Effector memory CD8-positive, alpha-beta T cell (primary cell): ENCODE measurements at regions not wholly inside any gene's neighbourhood (a gene's known extent, or its start where the extent isn't known, plus 50 kb on each side); places are given as distances from the start of the nearest gene placed in this dataset.

Experiments
- ATAC-seq: fragments of 150-1000 bp; cut with Tn5 transposase; replicated peaks from 2 replicates; pipeline ENCODE4 v1.10.0; 2021; ENCODE audit warnings: mild to moderate bottlenecking, moderate library complexity
- DNase-seq, 3 experiments: peaks; one replicate each; pipeline ENCODE4 v3.0.0; 2021
- H3K27ac Mint-ChIP-seq, 2 donors: one replicate each; pipeline ENCODE4 v1.8.0; 2022; ENCODE audit warnings: mild to moderate bottlenecking in 2 of 2, mixed read lengths in 2 of 2, moderate library complexity in 2 of 2
- H3K27me3 Mint-ChIP-seq, 2 donors: one replicate each; pipeline ENCODE4 v1.8.0; 2022; ENCODE audit warnings: mixed read lengths in 2 of 2
- H3K36me3 Mint-ChIP-seq: one replicate; pipeline ENCODE4 v1.8.0; 2022; ENCODE audit warnings: mild to moderate bottlenecking, moderate library complexity, mixed read lengths; ENCODE audit not compliant: insufficient read depth
- H3K4me1 Mint-ChIP-seq, 2 donors: one replicate each; pipeline ENCODE4 v1.8.0; 2022; ENCODE audit warnings: low read depth in 2 of 2, mixed read lengths in 2 of 2
- H3K4me3 Mint-ChIP-seq, 2 donors: one replicate each; pipeline ENCODE4 v1.8.0; 2022; ENCODE audit warnings: mild to moderate bottlenecking in 2 of 2, mixed read lengths in 2 of 2, moderate library complexity in 2 of 2
- H3K9me3 Mint-ChIP-seq, 2 donors: one replicate each; pipeline ENCODE4 v1.8.0; 2022; ENCODE audit warnings: mixed read lengths in 2 of 2

- DNase-seq (no peak), ATAC-seq (no peak)
- Mint-ChIP-seq H3K4me1 (no peaks in the 10 kb centered on the region), H3K4me3 (no peak overlapping the region), H3K27me3 (no peaks in the 10 kb centered on the region), H3K36me3 (no peaks in the 10 kb centered on the region), H3K27ac (no peak overlapping the region), H3K9me3 (peaks cover 11 to 40% of the 10 kb centered on the region in 2 donors)
Measured at GRCh38 chr2:5937851-5938565, 245.8 kb downstream of the SOX11 start.

- Mint-ChIP-seq H3K4me1 (no peaks in the 10 kb centered on the region), H3K9me3 (peaks cover 13 to 40% of the 10 kb centered on the region in 2 donors), H3K27ac (no peak overlapping the region), H3K36me3 (no peaks in the 10 kb centered on the region), H3K4me3 (no peak overlapping the region), H3K27me3 (no peaks in the 10 kb centered on the region)
- ATAC-seq, result no peak
- DNase-seq, result no peak
Measured at GRCh38 chr2:5938566-5938896, 246.3 kb downstream of the SOX11 start.

- Mint-ChIP-seq H3K4me3 (no peak overlapping the region), H3K9me3 (peaks cover 10 to 30% of the 10 kb centered on the region in 2 donors), H3K27me3 (no peaks in the 10 kb centered on the region), H3K36me3 (no peaks in the 10 kb centered on the region), H3K4me1 (no peaks in the 10 kb centered on the region), H3K27ac (no peak overlapping the region)
- DNase-seq, result no peak
- ATAC-seq, result no peak
Measured at GRCh38 chr2:5939553-5939952, 247.4 kb downstream of the SOX11 start.

GRCh38 chr2:5940596-5941535, 248.7 kb downstream of the SOX11 start:
- DNase-seq (no peak), ATAC-seq (no peak)
- H3K4me1 Mint-ChIP-seq, result no peaks in the 10 kb centered on the region
- H3K36me3 Mint-ChIP-seq, result no peaks in the 10 kb centered on the region
- no peak overlapping the region for H3K4me3 Mint-ChIP-seq
- no peaks in the 10 kb centered on the region for H3K27me3 Mint-ChIP-seq
- no peak overlapping the region for H3K27ac Mint-ChIP-seq
- H3K9me3 Mint-ChIP-seq, result peaks cover 10 to 23% of the 10 kb centered on the region in 2 donors

- Mint-ChIP-seq H3K4me3 (no peak overlapping the region), H3K4me1 (no peaks in the 10 kb centered on the region)
- ATAC-seq, result no peak
Measured at GRCh38 chr2:5942204-5942603, 250.0 kb downstream of the SOX11 start.

DNA sequence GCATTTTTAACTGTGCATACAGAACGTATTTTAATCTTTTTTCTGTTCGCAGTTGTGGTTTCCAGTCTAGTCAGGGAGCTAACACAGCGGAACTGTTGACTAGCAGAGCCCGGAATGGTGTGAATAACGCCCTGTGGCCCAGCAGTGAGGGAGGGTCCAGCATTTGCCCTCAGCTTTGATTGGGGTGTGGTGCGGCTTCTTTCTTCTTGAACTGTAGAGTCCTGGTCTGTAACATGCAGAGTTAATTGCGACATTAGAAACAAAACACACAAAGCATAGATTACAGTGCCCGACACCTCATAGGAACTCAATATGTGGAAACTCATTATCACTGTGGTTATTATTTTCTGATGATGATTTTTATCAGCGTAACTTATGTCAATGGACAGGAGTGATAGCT, 253.6 kb downstream of the SOX11 start:
- no peak overlapping the region for H3K27ac Mint-ChIP-seq
- no peaks in the 10 kb centered on the region for H3K36me3 Mint-ChIP-seq
- H3K4me1 Mint-ChIP-seq, result no peaks in the 10 kb centered on the region
- no peak for ATAC-seq
- H3K27me3 Mint-ChIP-seq, result no peaks in the 10 kb centered on the region
- no peak overlapping the region for H3K4me3 Mint-ChIP-seq
- DNase-seq, result no peak
- peaks cover 16 to 20% of the 10 kb centered on the region in 2 donors for H3K9me3 Mint-ChIP-seq

More at GRCh38 chr2:5942204-5942603, 250.0 kb downstream of the SOX11 start:
- Mint-ChIP-seq H3K9me3 (peaks cover 7 to 16% of the 10 kb centered on the region in 2 donors), H3K27me3 (no peaks in the 10 kb centered on the region), H3K27ac (no peak overlapping the region), H3K36me3 (no peaks in the 10 kb centered on the region)
- no peak for DNase-seq

DNA sequence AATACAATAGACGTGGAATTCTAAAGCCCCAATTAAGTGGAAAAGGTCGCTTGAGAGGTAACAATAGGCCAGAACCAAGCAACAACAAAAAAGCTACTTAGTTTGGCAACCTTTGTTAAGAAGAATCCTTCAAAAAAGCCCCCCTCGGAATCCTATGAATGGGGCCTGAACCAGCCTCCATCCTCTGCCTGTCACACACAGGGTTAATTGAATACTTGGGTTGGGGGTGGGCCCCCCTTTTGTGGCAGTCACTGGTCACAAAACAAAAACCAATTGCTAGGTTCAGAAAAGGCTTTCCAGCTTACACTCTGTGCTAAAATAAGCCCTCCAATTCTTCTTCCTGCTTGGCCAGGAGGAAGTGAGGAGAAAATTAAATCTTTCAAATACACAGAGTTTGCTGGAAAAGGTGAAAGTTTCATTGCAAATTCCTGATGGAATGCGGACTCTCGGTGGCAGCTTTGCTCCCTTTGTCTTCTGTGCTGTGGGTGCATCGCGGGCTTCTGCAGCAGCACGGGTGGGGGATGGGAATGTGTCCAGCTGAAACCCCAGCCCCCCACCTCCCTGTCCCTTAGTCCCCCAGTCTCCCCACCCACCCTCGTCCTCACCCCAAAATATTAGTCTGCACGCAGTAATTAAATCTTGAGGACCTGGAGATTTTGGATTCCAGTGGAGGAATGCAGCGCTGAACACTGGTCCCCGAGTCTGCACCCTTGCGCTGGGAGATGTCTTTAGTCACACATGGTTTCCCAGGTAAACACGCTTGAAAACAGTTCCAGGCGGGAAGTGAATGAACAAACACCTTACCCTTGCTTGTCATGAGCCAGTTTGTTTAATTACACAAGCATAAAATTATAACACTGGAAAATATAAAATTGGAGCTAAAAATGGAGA, 254.3 kb downstream of the SOX11 start:
- H3K4me1 Mint-ChIP-seq, result no peaks in the 10 kb centered on the region
- ATAC-seq, result no peak
- H3K27ac Mint-ChIP-seq, result no peak overlapping the region
- no peaks in the 10 kb centered on the region for H3K36me3 Mint-ChIP-seq
- no peak for DNase-seq
- peaks cover 16 to 20% of the 10 kb centered on the region in 2 donors for H3K9me3 Mint-ChIP-seq
- H3K27me3 Mint-ChIP-seq, result no peaks in the 10 kb centered on the region
- H3K4me3 Mint-ChIP-seq, result no peak overlapping the region

DNA sequence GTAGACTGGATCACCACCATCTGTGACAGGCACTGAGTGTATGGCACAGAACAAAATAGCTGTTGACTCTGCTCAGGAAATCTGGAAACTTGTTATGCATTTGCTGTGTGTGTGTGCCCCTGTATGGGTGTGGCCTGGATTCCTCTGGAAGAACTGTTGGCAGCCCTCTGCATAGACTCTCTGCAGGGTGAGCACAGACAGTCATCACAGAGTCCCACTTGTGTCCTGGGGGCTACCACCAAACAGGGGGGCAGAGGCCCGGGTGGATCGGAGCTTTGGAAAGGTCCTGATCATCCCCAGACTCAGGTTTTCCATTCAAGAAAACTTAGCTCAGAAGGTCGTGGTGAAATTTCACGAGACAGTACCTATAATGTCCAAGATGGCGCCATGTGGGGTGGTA, 258.6 kb downstream of the SOX11 start:
- H3K4me1 Mint-ChIP-seq, result no peaks in the 10 kb centered on the region
- no peak for ATAC-seq

DNA sequence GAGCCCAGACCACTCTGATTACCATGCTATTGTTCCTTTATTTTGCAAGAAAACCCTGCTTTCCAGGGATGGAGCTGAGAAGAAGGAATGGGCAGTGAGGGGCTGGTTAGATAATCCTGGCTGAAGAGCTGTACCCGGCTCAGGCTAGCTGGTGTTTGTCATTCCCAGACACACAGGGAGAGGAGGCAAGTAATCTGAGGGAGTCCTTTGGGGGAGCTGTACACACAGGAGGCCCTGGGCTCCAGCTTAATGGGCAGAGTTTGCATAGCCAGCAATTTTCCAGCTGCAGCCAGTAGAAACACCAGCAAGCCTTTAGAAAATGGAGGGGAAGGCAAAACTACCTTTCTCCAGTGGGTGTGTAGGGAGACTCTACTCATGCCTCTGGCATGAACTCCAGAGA, 259.3 kb downstream of the SOX11 start:
- H3K27me3 Mint-ChIP-seq, result no peaks in the 10 kb centered on the region
- no peak overlapping the region for H3K27ac Mint-ChIP-seq
- peaks cover 1% of the 10 kb centered on the region for H3K36me3 Mint-ChIP-seq
- no peak for ATAC-seq
- no peak for DNase-seq
- H3K4me1 Mint-ChIP-seq, result no peaks in the 10 kb centered on the region
- H3K4me3 Mint-ChIP-seq, result no peak overlapping the region
- H3K9me3 Mint-ChIP-seq, result peaks cover 12 to 33% of the 10 kb centered on the region in 2 donors

More for the DNA sequence above, 258.6 kb downstream of the SOX11 start:
- Mint-ChIP-seq H3K9me3 (peaks cover 12 to 25% of the 10 kb centered on the region in 2 donors), H3K27ac (no peak overlapping the region), H3K4me3 (no peak overlapping the region), H3K36me3 (no peaks in the 10 kb centered on the region), H3K27me3 (no peaks in the 10 kb centered on the region)
- no peak for DNase-seq

DNA sequence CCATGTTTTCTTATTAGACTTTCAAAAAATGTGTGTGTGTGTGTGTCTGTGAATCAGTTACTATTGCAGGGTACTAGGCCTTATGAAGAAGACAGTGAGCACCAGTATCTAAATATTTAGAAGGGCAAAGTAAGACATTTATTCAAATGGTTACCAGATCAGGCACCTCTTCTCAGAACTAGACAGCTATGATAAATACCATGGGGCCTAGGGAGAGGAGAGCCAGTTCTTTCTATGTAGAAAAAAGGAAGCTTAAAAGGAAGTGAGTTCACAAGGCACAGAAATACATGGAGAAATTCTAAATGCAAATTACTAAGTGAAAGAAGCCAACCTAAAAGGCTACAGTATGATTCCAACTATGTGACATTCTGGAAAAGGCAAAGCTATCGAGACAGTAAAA, 261.3 kb downstream of the SOX11 start:
- ATAC-seq, result no peak
- DNase-seq, result no peak
- Mint-ChIP-seq H3K4me1 (no peaks in the 10 kb centered on the region), H3K9me3 (peaks cover 14 to 42% of the 10 kb centered on the region in 2 donors), H3K4me3 (no peak overlapping the region), H3K27ac (no peak overlapping the region), H3K36me3 (peaks cover 2% of the 10 kb centered on the region), H3K27me3 (no peaks in the 10 kb centered on the region)

DNA sequence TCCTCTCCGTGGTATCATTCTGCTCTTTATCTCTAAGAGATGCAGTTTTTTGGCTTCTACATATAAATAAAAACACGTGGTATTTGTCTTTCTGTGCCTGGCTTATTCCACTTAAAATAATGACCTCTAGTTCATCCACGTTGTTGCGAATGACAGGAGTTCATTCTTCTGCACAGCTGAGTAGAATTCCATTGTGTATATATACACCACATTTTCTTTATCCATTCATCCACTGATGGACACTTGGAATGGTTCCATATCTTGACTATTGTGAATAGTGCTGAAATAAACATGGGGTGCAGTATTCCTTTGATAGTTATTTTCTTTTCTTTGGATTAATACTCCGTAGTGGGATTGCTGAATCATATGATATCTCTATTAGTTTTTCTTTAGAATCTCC, 262.3 kb downstream of the SOX11 start:
- peaks cover 2% of the 10 kb centered on the region for H3K36me3 Mint-ChIP-seq
- peaks cover 6 to 35% of the 10 kb centered on the region in 2 donors for H3K9me3 Mint-ChIP-seq
- ATAC-seq, result no peak
- H3K27me3 Mint-ChIP-seq, result no peaks in the 10 kb centered on the region
- no peak overlapping the region for H3K4me3 Mint-ChIP-seq
- no peak overlapping the region for H3K27ac Mint-ChIP-seq
- DNase-seq, result no peak
- H3K4me1 Mint-ChIP-seq, result no peaks in the 10 kb centered on the region

- peaks cover 2 to 29% of the 10 kb centered on the region in 2 donors for H3K9me3 Mint-ChIP-seq
- H3K4me1 Mint-ChIP-seq, result no peaks in the 10 kb centered on the region
- no peak overlapping the region for H3K27ac Mint-ChIP-seq
- DNase-seq (no peak), ATAC-seq (no peak)
- peaks cover 2% of the 10 kb centered on the region for H3K36me3 Mint-ChIP-seq
- H3K4me3 Mint-ChIP-seq, result no peak overlapping the region
- H3K27me3 Mint-ChIP-seq, result no peaks in the 10 kb centered on the region
Measured at GRCh38 chr2:5955921-5956320, 263.7 kb downstream of the SOX11 start.
